COLO829 (cell line): ENCODE measurements at regions not wholly inside any gene's neighbourhood (a gene's known extent, or its start where the extent isn't known, plus 50 kb on each side); places are given as distances from the start of the nearest gene placed in this dataset.
A peak's percentile ranks its signal among the peaks of the same experiment; 100 is the strongest.
"Not testable (repeated sequence)": the region's sequence is repeated elsewhere in the genome, so short reads cannot be mapped to it uniquely, and the experiment has no call there.

Source experiments
- DNase-seq: peaks from one replicate; pipeline ENCODE4 v3.0.0; 2012; ENCODE audit warnings: low spot score

DNA sequence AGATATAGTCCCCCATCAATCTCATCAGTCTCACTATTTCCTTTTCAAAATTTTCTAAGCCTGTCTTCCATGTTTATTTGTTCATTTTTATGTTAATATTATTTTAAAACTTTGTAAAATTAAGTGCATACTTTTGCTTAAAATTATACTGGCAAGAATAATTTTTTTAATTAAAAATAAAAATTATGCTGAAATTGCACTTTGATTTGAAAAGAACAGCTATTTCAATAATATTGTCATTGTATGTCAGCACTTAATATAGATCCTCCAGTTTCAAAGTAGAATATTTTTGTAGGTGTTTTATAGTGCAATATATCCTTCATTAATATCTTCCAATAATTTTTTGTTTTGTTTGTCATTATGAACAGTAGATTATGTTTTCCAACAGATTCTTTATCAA lies 99.0 kb upstream of the MAGI2 start:
- no peak for DNase-seq

DNA sequence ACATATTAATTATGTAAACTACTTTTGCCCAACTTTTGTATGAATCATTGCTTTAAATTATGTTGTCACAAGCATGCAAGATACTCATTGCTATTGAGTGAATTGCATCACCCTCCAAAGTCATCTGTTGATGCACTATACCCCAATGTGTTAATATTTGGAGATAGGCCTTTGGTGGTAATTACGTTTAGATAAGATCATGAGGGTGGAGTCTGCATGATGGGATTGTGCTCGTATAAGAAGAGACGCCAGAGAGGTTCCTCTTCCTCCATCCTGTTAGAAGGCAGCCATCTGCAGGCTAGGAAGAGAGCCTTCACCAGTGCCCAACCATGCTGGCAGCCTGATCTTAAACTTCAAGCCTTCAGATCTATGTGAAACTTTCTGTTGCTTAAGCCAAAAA lies 95.3 kb upstream of the MAGI2 start:
- DNase-seq, result no peak

DNA sequence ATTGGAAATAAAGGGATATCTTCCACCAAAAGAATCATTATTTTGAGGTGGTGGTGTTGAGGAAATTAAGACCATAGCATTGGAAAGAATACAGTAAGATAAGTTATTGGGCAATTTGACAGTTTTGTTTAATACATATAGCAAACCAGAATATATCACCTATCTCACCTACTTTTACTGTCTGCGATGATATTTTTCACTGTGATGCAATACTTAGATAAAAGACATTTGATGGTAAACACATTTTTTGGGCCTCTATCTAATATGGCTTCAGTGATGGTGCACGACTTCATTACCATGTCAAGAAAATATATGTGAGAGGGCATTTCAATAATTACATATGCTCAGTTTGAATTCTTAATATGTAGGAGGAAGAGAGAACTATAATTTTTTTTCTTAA lies 93.7 kb upstream of the MAGI2 start:
- no peak for DNase-seq

DNA sequence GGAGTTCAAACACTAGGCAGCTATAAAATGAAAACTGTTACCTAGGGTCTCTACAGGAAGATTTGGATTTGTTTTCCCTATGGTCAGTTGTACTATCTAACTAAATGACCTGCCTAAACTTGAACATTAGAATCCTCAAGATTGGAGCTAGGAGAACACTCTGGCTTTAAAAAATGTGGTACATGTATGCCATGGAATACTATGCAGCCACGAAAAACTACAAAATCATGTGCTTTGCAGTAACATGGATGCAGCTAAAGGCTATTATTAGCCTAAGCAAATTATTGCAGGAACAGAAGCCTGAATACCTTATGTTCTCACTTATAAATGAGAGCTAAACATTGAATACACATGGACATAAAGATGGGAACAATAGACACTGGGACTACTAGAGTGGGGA lies 87.1 kb upstream of the MAGI2 start:
- no peak for DNase-seq

DNA sequence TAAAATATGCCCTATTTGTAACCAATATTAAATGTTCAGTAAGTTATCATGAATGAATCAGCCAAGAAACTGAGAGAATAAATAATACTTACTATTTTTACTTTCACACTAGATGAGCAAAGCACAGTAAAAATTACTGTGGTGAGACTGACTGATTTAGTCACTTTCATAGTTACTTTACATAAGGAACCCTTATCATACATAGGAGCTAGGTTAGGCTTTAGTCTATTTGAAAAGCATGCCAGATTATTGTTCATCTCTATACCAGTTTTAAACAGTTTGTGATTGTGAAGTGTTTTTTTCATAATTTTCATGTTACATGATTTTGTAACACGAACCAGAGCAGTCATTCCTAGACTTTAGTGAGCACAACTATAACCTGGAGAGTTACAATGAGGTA lies 80.7 kb upstream of the MAGI2 start:
- DNase-seq, result no peak

DNA sequence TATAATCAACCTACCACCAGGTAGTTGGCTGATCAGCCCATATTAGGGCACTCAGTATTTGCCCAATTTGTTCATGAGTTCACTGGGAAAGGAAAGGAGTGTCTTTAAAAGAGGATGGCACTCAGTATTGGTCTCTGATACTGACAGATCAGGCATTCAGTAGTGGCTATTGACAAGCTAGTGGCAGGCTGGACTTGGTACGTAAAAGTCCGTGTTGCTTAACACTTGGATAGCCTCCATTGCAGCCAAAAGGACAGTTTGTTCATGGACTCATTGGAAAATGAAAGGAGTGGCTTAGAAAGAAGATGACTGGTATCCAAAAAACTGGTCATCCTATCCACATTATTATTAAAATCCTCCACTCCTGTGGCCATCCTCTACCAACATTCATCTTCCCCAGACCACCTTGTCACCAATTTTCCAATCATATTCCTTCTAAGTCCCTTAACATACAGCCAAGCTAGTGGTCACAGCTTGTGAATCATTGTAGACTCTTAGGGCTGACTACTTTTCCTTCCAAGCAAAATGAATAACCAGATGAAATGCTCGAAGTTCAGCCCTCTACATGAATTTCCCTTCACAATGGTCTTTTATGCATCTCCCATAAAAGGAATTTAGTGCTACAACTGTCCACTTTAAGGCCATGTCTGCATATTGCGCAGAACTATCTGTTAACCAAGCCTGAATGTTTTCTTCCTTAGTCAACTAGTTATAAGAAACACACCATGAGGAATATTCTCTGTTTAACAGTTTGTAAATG lies 78.6 kb upstream of the MAGI2 start:
- DNase-seq, result no peak

DNA sequence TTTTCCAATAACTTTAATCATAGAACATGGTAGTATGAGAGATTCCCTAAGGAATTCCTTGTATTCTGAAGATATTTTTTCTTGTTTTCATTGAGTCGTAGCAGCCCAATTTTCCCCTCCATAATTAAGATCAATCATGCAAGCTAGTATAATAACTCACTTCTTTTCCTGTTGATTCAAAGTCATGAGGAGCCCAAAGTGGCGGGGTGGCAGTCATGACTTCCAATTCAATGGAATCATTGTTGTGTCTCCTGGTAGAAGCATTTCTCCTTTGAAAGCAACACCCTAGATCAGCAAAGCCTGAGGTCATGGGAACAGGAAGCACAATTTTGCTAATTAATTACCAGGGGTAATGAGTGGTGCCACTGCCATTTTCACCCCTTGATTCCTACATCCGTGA lies 77.6 kb upstream of the MAGI2 start:
- DNase-seq, result peak; percentile 86

DNA sequence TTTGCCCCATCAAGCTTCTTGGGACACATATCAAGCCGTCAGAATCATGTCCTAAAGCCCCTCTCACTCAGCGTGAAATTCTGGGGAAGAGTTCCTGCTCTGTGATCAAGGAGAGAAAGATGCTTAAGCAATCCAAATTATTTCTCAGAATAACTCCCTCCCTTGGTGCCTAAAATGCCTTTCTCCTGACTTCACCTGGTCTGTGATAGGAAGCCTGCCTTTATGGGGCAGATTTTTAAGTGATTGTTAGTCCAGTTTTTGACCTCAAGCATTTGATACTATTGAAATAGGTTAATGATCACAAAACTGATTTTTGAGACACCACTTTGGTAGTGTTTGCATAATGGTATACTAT lies 76.4 kb upstream of the MAGI2 start:
- DNase-seq, result no peak

DNA sequence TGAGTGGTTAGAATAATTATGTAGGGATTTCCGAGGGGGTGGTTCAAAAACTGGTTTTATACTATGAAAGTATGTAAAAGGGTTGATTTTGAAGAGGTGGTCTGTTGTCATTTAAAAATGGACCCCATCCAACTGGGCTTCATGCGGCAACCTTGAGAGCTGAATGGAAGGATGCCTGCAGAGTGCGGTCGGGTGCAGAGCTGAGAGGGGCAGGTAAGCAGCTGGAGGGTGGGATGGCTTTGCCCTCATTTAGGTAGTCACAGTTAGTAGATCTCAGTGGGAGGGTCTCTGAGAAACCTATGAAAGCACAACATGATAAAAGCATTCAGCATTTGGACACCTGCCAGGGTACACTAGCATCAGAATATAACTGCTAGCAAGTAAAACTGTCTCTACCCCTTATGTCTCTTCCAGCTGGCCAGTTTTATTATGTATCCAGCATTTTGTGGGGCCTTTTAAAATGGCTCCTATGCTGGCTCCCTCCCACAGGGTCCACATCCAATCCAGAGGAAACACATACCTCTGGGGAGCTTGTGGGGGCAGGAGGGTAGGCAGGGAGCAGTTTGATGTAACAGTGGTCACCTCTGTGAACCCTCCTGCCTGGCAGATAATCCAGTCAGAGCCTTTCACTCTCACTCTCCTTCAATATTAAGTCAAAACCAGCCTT lies 75.9 kb upstream of the MAGI2 start:
- no peak for DNase-seq

DNA sequence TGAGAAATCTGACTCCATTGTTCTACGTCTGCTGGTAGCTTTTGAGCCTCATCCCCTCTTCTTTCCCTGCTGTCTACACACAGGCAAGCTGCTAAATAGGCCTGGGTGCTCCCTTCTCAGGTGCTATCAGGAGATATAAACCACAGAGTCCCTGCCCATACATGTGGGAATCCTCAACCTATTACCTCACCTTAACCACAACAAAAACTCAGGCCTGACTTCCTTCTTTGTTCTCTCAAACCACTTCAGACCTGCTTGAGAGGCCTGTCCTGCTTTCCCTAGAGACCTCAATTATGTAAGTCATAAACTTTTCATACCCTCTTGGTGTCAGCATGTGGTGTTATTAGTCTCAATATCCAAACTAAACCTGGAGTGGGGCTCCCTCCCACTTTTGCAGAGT lies 75.0 kb upstream of the MAGI2 start:
- DNase-seq, result no peak

DNA sequence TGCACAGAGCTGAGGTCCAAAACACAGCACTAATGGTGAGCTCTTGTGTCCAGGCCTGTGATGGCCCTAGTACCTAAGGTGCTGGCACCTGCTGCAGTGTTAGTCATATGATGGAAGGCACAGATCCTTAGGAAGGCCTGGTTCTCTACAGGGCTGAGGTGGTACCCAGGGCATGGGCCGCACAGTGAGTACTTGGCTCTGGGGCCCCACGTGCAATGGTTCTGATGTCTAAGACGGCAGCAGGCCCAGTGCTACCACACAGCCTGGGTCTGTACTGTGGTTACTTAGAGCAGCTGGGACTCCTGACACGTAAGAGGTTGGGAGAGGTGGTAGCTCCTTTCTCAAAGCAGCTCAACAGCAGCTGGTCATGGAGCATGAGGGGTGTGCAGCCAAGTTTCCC lies 70.6 kb upstream of the MAGI2 start:
- no peak for DNase-seq

DNA sequence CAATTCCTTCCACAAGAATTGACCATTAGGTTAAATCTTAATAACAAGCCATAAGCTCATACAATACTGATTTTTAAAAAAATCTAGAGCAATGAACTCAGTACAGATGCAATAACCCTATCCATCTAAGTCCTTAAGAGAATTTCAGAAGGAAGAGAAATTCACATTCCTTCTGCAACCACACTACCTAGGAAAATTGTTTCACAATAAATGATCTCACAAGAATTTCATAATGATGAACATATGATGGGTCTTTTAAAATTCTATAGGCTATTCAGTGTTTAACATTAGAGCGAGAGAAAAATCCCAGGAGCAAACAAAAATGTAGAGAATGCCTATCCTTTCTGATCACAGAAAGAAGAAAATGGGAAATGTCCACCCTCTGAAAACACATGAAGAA lies 70.0 kb upstream of the MAGI2 start:
- no peak for DNase-seq

DNA sequence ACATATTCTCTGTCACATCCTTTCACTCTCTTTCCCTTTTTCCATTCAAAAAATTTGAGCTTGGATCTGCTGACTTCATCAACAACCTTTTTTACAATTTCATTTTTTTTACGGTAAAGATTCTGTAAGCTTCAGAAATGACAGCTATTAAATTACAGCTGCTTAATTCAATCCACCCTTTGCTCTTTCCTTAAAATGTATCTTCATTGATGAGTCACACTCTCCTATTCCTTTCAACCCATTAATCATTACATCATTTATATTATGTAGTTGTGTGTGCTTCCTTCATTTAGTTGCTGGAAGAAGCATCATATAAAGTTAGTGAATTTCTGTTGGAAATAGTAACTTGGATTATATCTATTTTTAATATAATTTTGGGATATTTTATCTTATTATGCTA lies 67.1 kb upstream of the MAGI2 start:
- peak; percentile 58 for DNase-seq

DNA sequence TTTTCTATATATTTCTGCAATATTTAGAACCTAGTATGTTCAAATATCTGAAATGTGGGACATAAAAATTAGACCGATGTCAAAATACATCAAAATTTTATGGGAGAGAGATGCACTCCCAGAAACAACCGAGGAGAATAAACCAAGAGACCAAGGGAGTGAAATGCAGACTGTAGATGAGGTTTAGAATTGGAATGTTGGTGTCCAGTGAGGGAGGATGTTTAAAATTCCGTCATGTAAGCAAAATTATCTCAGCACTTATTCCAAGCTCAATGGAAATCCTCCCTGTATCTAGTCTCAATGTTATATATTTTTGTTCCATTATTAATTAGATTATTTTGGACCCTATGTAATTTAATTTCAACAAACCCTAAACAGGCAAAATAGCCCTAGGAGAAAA lies 61.9 kb upstream of the MAGI2 start:
- no peak for DNase-seq

DNA sequence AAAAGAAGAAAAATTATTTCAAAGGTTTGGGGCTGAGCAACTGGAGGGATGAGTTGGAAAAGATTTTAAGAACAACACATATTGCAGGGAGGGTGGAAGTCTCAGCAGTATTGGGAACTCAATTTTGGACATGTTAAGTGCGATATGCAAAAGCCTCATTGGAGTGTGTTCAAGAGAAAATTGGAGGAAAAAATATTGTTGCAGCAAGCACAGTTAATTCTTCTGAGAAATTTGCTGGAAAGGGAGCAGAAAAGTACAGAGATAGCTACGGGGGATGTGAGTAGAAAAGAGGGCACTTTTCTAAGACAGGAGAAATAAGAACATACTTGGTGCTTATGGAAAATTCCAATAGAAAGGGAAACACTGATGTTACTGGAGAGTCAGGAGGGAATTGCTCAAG lies 59.8 kb upstream of the MAGI2 start:
- no peak for DNase-seq

DNA sequence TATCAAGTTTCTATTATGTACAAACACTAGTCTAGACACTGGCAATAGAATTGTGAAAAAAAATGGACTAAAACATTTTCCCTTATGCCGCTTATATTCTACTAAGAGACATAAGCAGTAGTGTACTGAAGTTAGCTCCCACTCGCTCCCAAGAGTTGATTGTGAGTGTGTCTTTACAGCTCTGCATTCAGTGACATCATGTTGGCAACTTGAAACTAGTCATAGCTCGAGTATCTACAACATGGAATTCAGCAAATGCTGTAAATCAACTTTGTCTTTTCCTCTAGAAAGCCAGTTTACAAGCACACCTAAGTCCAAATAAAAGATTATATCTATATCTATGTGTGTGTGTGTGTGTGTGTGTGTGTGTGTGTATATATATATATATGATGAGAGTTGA lies 58.8 kb upstream of the MAGI2 start:
- DNase-seq, result no peak

DNA sequence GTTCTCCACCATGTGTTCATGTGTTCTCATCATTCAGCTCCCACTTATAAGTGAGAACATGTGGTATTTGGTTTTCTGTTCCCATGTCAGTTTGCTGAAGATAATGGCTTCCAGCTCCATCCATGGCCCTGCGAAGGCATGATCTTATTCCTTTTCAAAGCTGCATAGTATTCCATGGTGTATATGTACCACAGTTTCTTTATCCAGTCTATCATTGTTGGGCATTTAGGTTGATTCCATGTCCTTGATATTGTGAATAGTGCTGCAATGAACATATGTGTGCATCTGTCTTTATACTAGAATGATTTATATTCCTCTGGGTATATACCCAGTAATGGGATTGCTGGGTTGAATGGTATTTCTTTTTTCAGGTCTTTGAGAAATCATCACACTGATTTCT lies 57.6 kb upstream of the MAGI2 start:
- not testable (repeated sequence) for DNase-seq

DNA sequence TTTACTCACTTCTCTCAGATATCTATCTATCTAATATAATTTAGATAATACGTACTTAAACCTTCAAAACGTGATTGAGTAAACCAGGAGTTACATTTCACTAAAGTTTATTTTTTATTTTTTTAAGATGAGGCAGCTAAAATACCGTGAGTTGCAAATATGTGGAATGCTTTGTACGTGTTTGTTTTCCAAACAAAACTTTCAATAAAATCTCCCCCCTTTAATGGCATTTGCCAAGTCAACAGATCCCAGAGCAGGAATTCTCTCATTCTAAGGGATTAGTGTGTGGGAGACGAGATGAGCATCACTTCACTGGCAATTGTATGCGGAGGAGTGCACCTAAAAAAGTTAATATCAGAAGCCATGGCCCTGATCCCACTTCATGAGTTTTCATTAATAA lies 53.7 kb upstream of the MAGI2 start:
- DNase-seq, result no peak

DNA sequence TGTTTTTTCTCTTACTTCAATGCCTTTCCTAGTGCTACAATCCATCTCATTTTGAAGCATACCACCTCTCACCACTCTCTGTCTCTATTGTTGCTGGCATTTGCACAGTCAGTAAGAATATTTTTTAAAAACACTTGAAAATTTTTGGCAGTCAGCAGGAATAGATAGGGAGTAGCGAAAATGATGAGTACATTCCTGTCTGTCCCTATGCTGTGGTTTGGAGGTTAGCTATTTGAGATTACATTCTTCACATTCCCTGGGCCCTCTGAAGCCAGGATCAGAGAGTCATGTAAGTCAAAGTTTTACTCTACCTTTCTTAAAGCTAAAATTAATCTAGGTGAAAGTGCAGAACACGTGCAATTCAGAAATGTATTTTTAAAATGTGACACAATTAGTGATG lies 53.0 kb upstream of the MAGI2 start:
- DNase-seq, result no peak

DNA sequence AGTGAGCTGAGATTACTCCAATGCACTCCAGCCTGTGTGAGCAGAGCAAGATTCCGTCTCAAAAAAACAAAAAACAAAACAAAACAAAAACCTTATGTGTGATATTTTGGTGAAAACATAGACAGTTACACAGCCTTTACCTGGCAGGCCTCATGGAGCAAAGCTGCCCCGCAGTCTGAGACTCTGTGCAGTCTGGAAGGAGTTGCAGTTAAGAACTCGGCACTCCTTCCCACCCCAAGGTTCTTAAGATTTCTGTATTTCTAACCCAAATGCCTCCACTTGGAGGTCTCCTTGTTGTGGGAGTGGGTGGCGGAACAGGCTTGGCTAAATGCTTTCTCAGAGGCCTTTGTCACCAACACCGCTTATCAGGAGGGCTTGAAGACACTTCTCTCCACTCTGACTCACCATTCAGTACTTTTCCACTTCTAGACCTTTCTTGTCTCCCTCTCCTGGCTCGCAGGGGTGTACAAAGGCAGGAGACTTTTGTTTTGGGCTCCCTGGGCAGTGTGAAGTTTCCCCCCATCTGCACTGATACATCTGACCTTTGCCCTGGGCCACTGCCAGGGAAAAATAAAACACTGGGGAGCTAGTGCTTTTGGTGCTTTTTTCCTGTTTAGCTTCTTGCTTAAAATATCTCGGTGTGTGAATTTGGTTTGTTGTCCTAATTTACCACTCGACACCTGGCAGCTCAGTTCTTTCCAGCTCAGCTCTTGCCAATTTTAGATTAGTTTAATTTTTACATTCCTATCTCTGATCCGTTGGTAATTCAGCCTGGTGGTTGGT lies 51.3 kb upstream of the MAGI2 start:
- DNase-seq, result no peak
